Aorta (tissue), 5 donors: ENCODE measurements at regions not wholly inside any gene's neighbourhood (a gene's known extent, or its start where the extent isn't known, plus 50 kb on each side); places are given as distances from the start of the nearest gene placed in this dataset.

Experiments
- ATAC-seq: fragments of 200-7000 bp; cut with Tn5 transposase; one replicate; pipeline ENCODE4 v1.9.1; 2022; ENCODE audit warnings: moderate library complexity; ENCODE audit not compliant: low FRiP score
- DNase-seq, 2 donors: peaks; one replicate each; pipeline ENCODE4 v3.0.0-alpha.2; 2020
- H3K27ac ChIP-seq, 2 donors: one replicate each; pipeline ENCODE4 v1.5.1; 2013; ENCODE audit warnings: low read length in 2 of 2, mild to moderate bottlenecking in 2 of 2, moderate library complexity in 2 of 2, control low read depth in 1 of 2, inconsistent platforms in 1 of 2, low read depth in 1 of 2
- H3K27me3 ChIP-seq, 2 donors: one replicate each; pipeline ENCODE4 v1.6.1; 2013; ENCODE audit warnings: control low read depth in 1 of 2, low read length in 1 of 2, mild to moderate bottlenecking in 1 of 2, moderate library complexity in 1 of 2; ENCODE audit not compliant: insufficient read depth in 2 of 2, control insufficient read depth in 1 of 2
- H3K36me3 ChIP-seq, 2 donors: one replicate each; pipeline ENCODE4 v1.6.1; 2013; ENCODE audit warnings: control low read depth in 1 of 2, low read length in 1 of 2, mild to moderate bottlenecking in 1 of 2; ENCODE audit not compliant: insufficient read depth in 2 of 2, control insufficient read depth in 1 of 2
- H3K4me1 ChIP-seq, 2 donors: one replicate each; pipeline ENCODE4 v1.6.1; 2013; ENCODE audit warnings: low read length in 2 of 2, control low read depth in 1 of 2, mild to moderate bottlenecking in 1 of 2, moderate library complexity in 1 of 2; ENCODE audit not compliant: insufficient read depth in 2 of 2, control insufficient read depth in 1 of 2
- H3K4me3 ChIP-seq, 2 donors: one replicate each; pipeline ENCODE4 v1.5.1; 2013; ENCODE audit warnings: low read length in 2 of 2, control low read depth in 1 of 2, mild to moderate bottlenecking in 1 of 2
- H3K9me3 ChIP-seq: one replicate; pipeline ENCODE4 v1.6.1; 2013; ENCODE audit warnings: mild to moderate bottlenecking, low read length; ENCODE audit not compliant: control insufficient read depth
- WGBS, 2 donors: extraction: QIAGEN DNeasy Blood & Tissue Kit; methylation state at CpG; one replicate each; pipeline ENCODE4 v1.1.7; 2013; 5-methylcytosine and 5-hydroxymethylcytosine counted together
- intact Hi-C, 2 donors: fragments of 100-400 bp; cut with DNase I; formaldehyde crosslinking; loops; one replicate each; pipeline versions ENCODE4 v1.14.2 to v1.15.0; 2022
- donor health status: healthy with polysubstance abuse.
- donor health status: Bipolar disorder and iron deficiency.
- donor health status: DM: no; HTN: no; CAD: no.
- donor health status: DM: no; HTN: no; CAD: no.
- donor health status: DM: yes; HTN: yes; CAD: no.

GRCh38 chr12:73158341-73158740, 886.2 kb downstream of the TRHDE start:
- Histone ChIP-seq H3K9me3 (no peaks in the 10 kb centered on the region), H3K27ac (no peak overlapping the region), H3K36me3 (no peaks in the 10 kb centered on the region), H3K27me3 (no peaks in the 10 kb centered on the region), H3K4me3 (no peak overlapping the region), H3K4me1 (no peaks in the 10 kb centered on the region)
- intact Hi-C loops = no loop called here
- DNase-seq (no peak), ATAC-seq (no peak)

- Histone ChIP-seq H3K27ac (no peak overlapping the region), H3K4me1 (no peaks in the 10 kb centered on the region), H3K36me3 (no peaks in the 10 kb centered on the region), H3K27me3 (no peaks in the 10 kb centered on the region), H3K4me3 (no peak overlapping the region), H3K9me3 (no peaks in the 10 kb centered on the region)
- ATAC-seq (no peak), DNase-seq (no peak)
- intact Hi-C loops = no loop called here
These were observed 887.8 kb downstream of the TRHDE start for GRCh38 chr12:73159954-73160353.

DNA sequence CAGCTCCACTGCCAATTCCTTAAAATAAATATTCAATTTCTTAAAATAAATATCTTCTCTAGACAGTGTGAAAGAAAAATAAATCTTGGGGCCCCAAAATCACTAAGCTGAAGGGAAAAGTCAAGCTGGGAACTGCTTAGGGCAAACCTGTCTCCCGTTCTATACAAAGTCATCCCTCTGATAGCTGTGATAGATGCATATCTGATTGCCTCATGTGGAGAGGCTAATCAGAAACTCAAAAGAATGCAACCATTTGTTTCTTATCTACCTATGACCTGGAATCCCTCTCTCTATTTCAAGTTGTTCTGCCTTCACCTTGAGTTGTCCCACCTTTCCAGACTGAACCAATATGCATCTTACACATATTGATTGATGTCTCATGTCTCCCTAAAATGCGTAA, 889.8 kb downstream of the TRHDE start:
- ATAC-seq (no peak), DNase-seq (no peak)
- WGBS, 2 donors = 73 to 77% methylated on average over 2 of the region's 2 CpGs
- H3K4me1 ChIP-seq = no peaks in the 10 kb centered on the region
- H3K27ac ChIP-seq = no peak overlapping the region
- no peaks in the 10 kb centered on the region for H3K27me3 ChIP-seq
- intact Hi-C loops = no loop called here
- no peak overlapping the region for H3K4me3 ChIP-seq
- H3K9me3 ChIP-seq = no peaks in the 10 kb centered on the region
- H3K36me3 ChIP-seq = no peaks in the 10 kb centered on the region

DNA sequence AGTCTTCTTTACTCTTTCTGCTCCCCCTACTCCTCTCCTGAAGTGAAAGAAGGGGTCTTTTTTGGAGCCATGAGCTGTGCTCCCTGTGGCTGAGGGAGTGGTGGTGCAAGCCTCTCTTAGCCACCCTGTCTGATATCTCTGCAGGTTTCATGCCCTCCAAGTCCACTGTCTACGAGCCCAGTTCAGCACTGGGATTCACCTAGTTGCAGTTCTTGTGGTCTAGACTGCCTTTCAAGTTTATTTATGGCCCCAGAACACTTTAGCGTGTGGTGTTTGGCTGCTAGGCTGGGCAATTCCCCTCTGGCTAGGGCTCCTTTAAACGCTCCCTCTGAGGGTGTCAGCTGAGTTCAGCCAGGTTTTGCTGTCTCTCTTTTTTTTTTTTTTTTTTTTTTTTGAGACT, 908.6 kb downstream of the TRHDE start:
- no peaks in the 10 kb centered on the region for H3K4me1 ChIP-seq
- H3K36me3 ChIP-seq = no peaks in the 10 kb centered on the region
- no peak for ATAC-seq
- no peak overlapping the region for H3K27ac ChIP-seq
- intact Hi-C loops = no loop called here
- peaks cover 2% of the 10 kb centered on the region for H3K9me3 ChIP-seq
- WGBS, 2 donors = 38 to 53% methylated on average over 3 of the region's 3 CpGs
- no peak overlapping the region for H3K4me3 ChIP-seq
- no peaks in the 10 kb centered on the region for H3K27me3 ChIP-seq
- DNase-seq = no peak

DNA sequence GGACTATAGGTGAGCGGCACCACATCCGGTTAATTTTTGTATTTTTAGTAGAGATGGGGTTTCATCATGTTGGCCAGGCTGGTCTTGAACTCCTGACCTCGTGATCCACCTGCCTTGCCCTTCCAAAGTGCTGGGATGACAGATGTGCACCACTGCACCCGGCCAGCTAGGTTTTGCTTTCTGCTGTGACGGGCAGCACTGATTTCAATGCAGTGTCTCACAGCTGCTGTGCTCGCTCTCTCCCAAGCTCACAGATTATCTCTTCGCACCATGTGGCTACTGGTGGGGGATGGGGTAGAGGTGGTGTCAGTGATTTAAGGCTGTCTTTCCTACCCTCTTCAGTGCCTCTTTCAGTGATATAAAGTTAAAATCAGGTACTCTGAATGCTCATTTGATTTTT, 909.1 kb downstream of the TRHDE start:
- H3K4me1 ChIP-seq = no peaks in the 10 kb centered on the region
- intact Hi-C loops = no loop called here
- 60 to 62% methylated on average over 7 of the region's 7 CpGs for WGBS, 2 donors
- no peaks in the 10 kb centered on the region for H3K36me3 ChIP-seq
- no peak overlapping the region for H3K4me3 ChIP-seq
- ATAC-seq = no peak
- no peak overlapping the region for H3K27ac ChIP-seq
- peaks cover 2% of the 10 kb centered on the region for H3K9me3 ChIP-seq
- no peaks in the 10 kb centered on the region for H3K27me3 ChIP-seq
- no peak for DNase-seq

- WGBS, 2 donors = 84 to 87% methylated on average over 1 of the region's 1 CpG
- Histone ChIP-seq H3K27ac (no peak overlapping the region), H3K9me3 (no peaks in the 10 kb centered on the region), H3K27me3 (no peaks in the 10 kb centered on the region), H3K4me3 (no peak overlapping the region), H3K36me3 (no peaks in the 10 kb centered on the region), H3K4me1 (no peaks in the 10 kb centered on the region)
- DNase-seq (no peak), ATAC-seq (no peak)
- intact Hi-C loops = no loop called here
These were observed 913.2 kb downstream of the TRHDE start for GRCh38 chr12:73185403-73185802.

GRCh38 chr12:73186272-73186671, 914.1 kb downstream of the TRHDE start:
- Histone ChIP-seq H3K4me1 (no peaks in the 10 kb centered on the region), H3K36me3 (no peaks in the 10 kb centered on the region), H3K9me3 (no peaks in the 10 kb centered on the region), H3K27ac (no peak overlapping the region), H3K27me3 (no peaks in the 10 kb centered on the region), H3K4me3 (no peak overlapping the region)
- 69 to 75% methylated on average over 2 of the region's 2 CpGs for WGBS, 2 donors
- ATAC-seq (no peak), DNase-seq (no peak)
- intact Hi-C loops = no loop called here

- Histone ChIP-seq H3K4me3 (no peak overlapping the region), H3K9me3 (no peaks in the 10 kb centered on the region), H3K27ac (no peak overlapping the region), H3K36me3 (no peaks in the 10 kb centered on the region), H3K27me3 (no peaks in the 10 kb centered on the region), H3K4me1 (no peaks in the 10 kb centered on the region)
- intact Hi-C loops = no loop called here
- DNase-seq (no peak), ATAC-seq (no peak)
- 79 to 80% methylated on average over 1 of the region's 1 CpG for whole genome bisulfite sequencing, 2 donors
These were observed 915.6 kb downstream of the TRHDE start for GRCh38 chr12:73187765-73188164.

- no peaks in the 10 kb centered on the region for H3K4me1 ChIP-seq
- no peaks in the 10 kb centered on the region for H3K36me3 ChIP-seq
- 61 to 66% methylated on average over 5 of the region's 5 CpGs for WGBS, 2 donors
- no peak for ATAC-seq
- no peak overlapping the region for H3K27ac ChIP-seq
- intact Hi-C loops = no loop called here
- no peaks in the 10 kb centered on the region for H3K9me3 ChIP-seq
- H3K4me3 ChIP-seq = no peak overlapping the region
- no peaks in the 10 kb centered on the region for H3K27me3 ChIP-seq
- DNase-seq = no peak
These were observed 938.5 kb downstream of the TRHDE start for GRCh38 chr12:73210548-73211204.
